B cell (primary cell): ENCODE measurements at regions not wholly inside any gene's neighbourhood (a gene's known extent, or its start where the extent isn't known, plus 50 kb on each side); places are given as distances from the start of the nearest gene placed in this dataset.

Source experiments
- ATAC-seq: fragments of 200-7000 bp; cut with Tn5 transposase; one replicate; pipeline ENCODE4 v1.10.0; 2021; ENCODE audit warnings: low read depth, mild to moderate bottlenecking, moderate number of reproducible peaks, moderate library complexity
- CTCF ChIA-PET: fragments of 350-600 bp; sonication (Branson Sonifier 250); formaldehyde crosslinking; loops from one replicate; lab custom pipeline; 2021; ENCODE audit warnings: antibody characterized with exemption, inconsistent platforms; lab: Charles Lee
- POLR2A ChIA-PET: fragments of 350-600 bp; sonication (Branson Sonifier 250); formaldehyde crosslinking; loops from one replicate; lab custom pipeline; 2021; ENCODE audit warnings: antibody characterized with exemption; lab: Charles Lee
- DNase-seq: peaks from one replicate; pipeline ENCODE4 v3.0.0; 2013
- H2AFZ ChIP-seq: 2 replicates; pipeline ENCODE4 v1.6.1; 2012; ENCODE audit warnings: mild to moderate bottlenecking, low read depth, low read length; ENCODE audit not compliant: insufficient read depth, poor library complexity, severe bottlenecking
- H3K27ac ChIP-seq, 2 donors: 1 replicate in 1 of 2; 2 replicates in 1 of 2; pipeline ENCODE4 v1.5.1; 2012 to 2013; ENCODE audit warnings: low read length in 2 of 2, mild to moderate bottlenecking in 2 of 2, moderate library complexity in 1 of 2
- H3K27me3 ChIP-seq, 4 experiments: fragments of 200-600 bp in 1 of 4; sonication (generic) in 1 of 4; replicated peaks in 1 of 4; 1 replicate in 2 of 4; 2 replicates in 2 of 4; pipeline versions ENCODE4 v1.6.1 to v1.7.0; 2013 to 2016; ENCODE audit warnings: low read length in 3 of 4, mild to moderate bottlenecking in 2 of 4, mixed read lengths in 1 of 4, moderate library complexity in 1 of 4; ENCODE audit not compliant: insufficient read depth in 4 of 4, control insufficient read depth in 3 of 4; ENCODE audit errors: control extremely low read depth in 1 of 4
- H3K36me3 ChIP-seq, 2 experiments: replicated peaks in 1 of 2; 1 replicate in 1 of 2; 2 replicates in 1 of 2; pipeline versions ENCODE4 v1.6.1 to v1.7.1; 2013; ENCODE audit warnings: low read length in 1 of 2; ENCODE audit not compliant: insufficient read depth in 2 of 2, control insufficient read depth in 1 of 2; ENCODE audit errors: control extremely low read depth in 1 of 2, extremely low read depth in 1 of 2
- H3K4me1 ChIP-seq, 2 donors: fragments of 200-600 bp in 1 of 2; sonication (generic) in 1 of 2; 1 replicate in 1 of 2; 2 replicates in 1 of 2; pipeline versions ENCODE4 v1.5.1 to v1.6.1; 2013 to 2017; ENCODE audit warnings: low read length in 2 of 2; ENCODE audit not compliant: control insufficient read depth in 2 of 2, insufficient read depth in 2 of 2
- H3K4me2 ChIP-seq: replicated peaks from 2 replicates; pipeline ENCODE3; 2012; ENCODE audit warnings: mild to moderate bottlenecking, low read depth, low read length; ENCODE audit not compliant: poor library complexity, severe bottlenecking
- H3K4me3 ChIP-seq, 5 experiments: fragments of 200-600 bp in 1 of 5; sonication (generic) in 1 of 5; 1 replicate in 3 of 5; 2 replicates in 2 of 5; pipeline versions ENCODE4 v1.5.1 to v1.7.0; 2011 to 2016; ENCODE audit warnings: low read length in 4 of 5, mild to moderate bottlenecking in 4 of 5, low read depth in 2 of 5, control low read depth in 1 of 5, moderate library complexity in 1 of 5; ENCODE audit not compliant: insufficient read depth in 1 of 5; ENCODE audit errors: control extremely low read depth in 1 of 5, extremely low read depth in 1 of 5
- H3K79me2 ChIP-seq: fragments of 200-600 bp; sonication (generic); one replicate; pipeline ENCODE4 v1.6.0; 2016; ENCODE audit warnings: low read length; ENCODE audit not compliant: control insufficient read depth, insufficient read depth
- H3K9ac ChIP-seq: fragments of 200-600 bp; sonication (generic); 2 replicates; pipeline ENCODE4 v1.6.1; 2017; ENCODE audit warnings: mild to moderate bottlenecking, low read length, moderate library complexity
- H3K9me3 ChIP-seq, 3 donors: one replicate each; pipeline versions ENCODE4 v1.6.1 to v1.7.1; 2013; ENCODE audit warnings: low read length in 2 of 3; ENCODE audit not compliant: control insufficient read depth in 2 of 3, insufficient read depth in 1 of 3; ENCODE audit errors: control extremely low read depth in 1 of 3
- H4K20me1 ChIP-seq: 2 replicates; pipeline ENCODE4 v1.6.0; 2012; ENCODE audit warnings: mild to moderate bottlenecking, low read length; ENCODE audit not compliant: insufficient read depth, control insufficient read depth, poor library complexity, severe bottlenecking
- H3K27ac Mint-ChIP-seq: one replicate; pipeline ENCODE4 v1.8.0; 2021; ENCODE audit warnings: mixed read lengths
- H3K27me3 Mint-ChIP-seq: one replicate; pipeline ENCODE4 v1.8.0; 2021; ENCODE audit warnings: mixed read lengths
- H3K4me1 Mint-ChIP-seq: one replicate; pipeline ENCODE4 v1.8.0; 2021; ENCODE audit warnings: mixed read lengths
- H3K4me3 Mint-ChIP-seq: one replicate; pipeline ENCODE4 v1.8.0; 2021; ENCODE audit warnings: mixed read lengths
- H3K9me3 Mint-ChIP-seq: one replicate; pipeline ENCODE4 v1.8.0; 2022; ENCODE audit warnings: mixed read lengths; ENCODE audit not compliant: insufficient read depth
- CTCF ChIP-seq: fragments of 200-600 bp; IDR thresholded peaks from one replicate; pipeline ENCODE4 v1.8.0; 2022; ENCODE audit warnings: antibody characterized with exemption, mild to moderate bottlenecking
- EZH2 ChIP-seq: IDR thresholded peaks from 2 replicates; pipeline ENCODE4 v1.6.1; 2012; ENCODE audit warnings: borderline replicate concordance, low read depth, mild to moderate bottlenecking, moderate library complexity, low read length; ENCODE audit not compliant: insufficient read depth, poor library complexity, severe bottlenecking
- WGBS: methylation state at CpG from one replicate; pipeline ENCODE4 v1.1.5; 2013; ENCODE audit warnings: missing lambda C conversion rate; ENCODE audit not compliant: insufficient coverage; 5-methylcytosine and 5-hydroxymethylcytosine counted together
- intact Hi-C: fragments of 100-400 bp; cut with micrococcal nuclease; formaldehyde crosslinking; loops from one replicate; pipeline ENCODE4 v1.10.0; 2022

- no peaks in the 10 kb centered on the region for H3K27me3 Mint-ChIP-seq
- Histone ChIP-seq H3K4me2 (no peak overlapping the region), H3K4me3 (no peak overlapping the region), H3K27ac (no peak overlapping the region), H3K27me3 (no peaks in the 10 kb centered on the region), H3K4me1 (no peaks in the 10 kb centered on the region), H3K9me3 (peaks cover 0 to 7% (median 4%) of the 10 kb centered on the region in 3 donors), H3K9ac (no peak overlapping the region), H2AFZ (no peak overlapping the region), H3K79me2 (no peaks in the 10 kb centered on the region), H3K36me3 (no peaks in the 10 kb centered on the region), H4K20me1 (no peaks in the 10 kb centered on the region)
- intact Hi-C loops, result no loop called here
- DNase-seq (no peak), ATAC-seq (no peak)
- no peak overlapping the region for H3K4me3 Mint-ChIP-seq
- no peak overlapping the region for H3K27ac Mint-ChIP-seq
- CTCF ChIA-PET, result no interaction called here
- H3K9me3 Mint-ChIP-seq, result peaks cover 10% of the 10 kb centered on the region
- TF ChIP-seq CTCF (no peak), EZH2 (no peak)
- POLR2A ChIA-PET, result no interaction called here
- WGBS, result no CpG with 5 or more reads among the region's 1 CpG
- H3K4me1 Mint-ChIP-seq, result no peaks in the 10 kb centered on the region
Measured at GRCh38 chr13:86109107-86109506, 309.9 kb upstream of the SLITRK6 start.

- Histone ChIP-seq H3K79me2 (no peaks in the 10 kb centered on the region), H3K9ac (no peak overlapping the region), H3K4me2 (no peak overlapping the region), H3K4me1 (no peaks in the 10 kb centered on the region), H4K20me1 (no peaks in the 10 kb centered on the region), H3K27me3 (no peaks in the 10 kb centered on the region), H3K27ac (no peak overlapping the region), H3K4me3 (no peak overlapping the region), H2AFZ (no peak overlapping the region), H3K36me3 (no peaks in the 10 kb centered on the region), H3K9me3 (peaks cover 0 to 7% (median 4%) of the 10 kb centered on the region in 3 donors)
- POLR2A ChIA-PET, result no interaction called here
- Mint-ChIP-seq H3K9me3 (peaks cover 10% of the 10 kb centered on the region), H3K4me1 (no peaks in the 10 kb centered on the region), H3K27me3 (no peaks in the 10 kb centered on the region), H3K27ac (no peak overlapping the region), H3K4me3 (no peak overlapping the region)
- no peak for TF ChIP-seq EZH2
- no peak for TF ChIP-seq CTCF
- DNase-seq (no peak), ATAC-seq (no peak)
- intact Hi-C loops, result no loop called here
- CTCF ChIA-PET, result no interaction called here
- WGBS, result 65% methylated on average over 2 of the region's 3 CpGs
Measured at GRCh38 chr13:86108334-86108733, 309.1 kb upstream of the SLITRK6 start.
